ENCODE measurements at regions not wholly inside any gene's neighbourhood (a gene's known extent, or its start where the extent isn't known, plus 50 kb on each side); places are given as distances from the start of the nearest gene placed in this dataset.

DNA sequence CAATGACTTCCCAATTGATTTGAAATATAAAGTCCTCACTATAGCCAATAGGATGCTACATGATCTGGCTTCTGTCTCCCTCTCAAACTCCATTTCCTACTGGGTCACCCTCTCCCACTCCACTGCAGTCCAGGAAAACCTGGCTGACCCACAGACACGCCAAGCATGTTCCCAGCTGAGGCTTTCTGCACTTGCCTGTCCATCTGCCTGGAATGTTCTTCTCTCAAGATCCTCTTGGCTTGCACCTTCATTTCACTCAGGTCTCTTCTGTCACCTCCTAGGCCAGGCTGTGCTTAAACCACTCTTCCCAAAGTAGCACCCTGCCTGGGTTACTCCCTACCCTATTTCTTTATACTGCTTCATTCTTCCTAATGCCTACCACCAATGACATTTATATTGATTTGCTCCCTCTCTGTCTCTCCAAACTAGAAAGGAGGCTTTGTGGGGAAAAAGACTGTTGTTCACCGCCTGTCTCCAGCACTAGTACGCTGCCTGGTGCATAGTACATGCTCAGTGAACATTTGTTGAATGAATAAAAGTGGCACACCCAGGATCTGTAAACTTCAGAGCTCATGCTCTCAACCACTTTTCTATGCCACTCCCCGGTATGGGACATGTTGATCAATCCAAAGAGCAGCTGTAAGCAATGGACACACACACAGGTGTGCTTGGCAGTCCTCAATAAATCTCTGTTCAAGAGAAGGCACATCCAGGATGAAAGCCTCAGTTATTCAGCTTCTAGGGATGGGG lies 261.3 kb downstream of the FOXO1 start:
- no peak for DNase-seq
- Histone ChIP-seq H3K36me3 (no peaks in the 10 kb centered on the region), H3K27me3 (no peaks in the 10 kb centered on the region), H3K4me1 (ENCODE audit: insufficient read depth) (peaks cover 13% of the 10 kb centered on the region), H3K9me3 (no peaks in the 10 kb centered on the region), H3K27ac (no peak overlapping the region), H3K4me3 (no peak overlapping the region)
- 96 to 97% (median 97%) methylated on average over 4 of the region's 4 CpGs for WGBS, 3 donors
- TF ChIP-seq POLR2A (IDR thresholded peaks at IDR 0.05) (no peak), EP300 (IDR thresholded peaks at IDR 0.05) (no peak)
- TF ChIP-seq, protein P1, sequence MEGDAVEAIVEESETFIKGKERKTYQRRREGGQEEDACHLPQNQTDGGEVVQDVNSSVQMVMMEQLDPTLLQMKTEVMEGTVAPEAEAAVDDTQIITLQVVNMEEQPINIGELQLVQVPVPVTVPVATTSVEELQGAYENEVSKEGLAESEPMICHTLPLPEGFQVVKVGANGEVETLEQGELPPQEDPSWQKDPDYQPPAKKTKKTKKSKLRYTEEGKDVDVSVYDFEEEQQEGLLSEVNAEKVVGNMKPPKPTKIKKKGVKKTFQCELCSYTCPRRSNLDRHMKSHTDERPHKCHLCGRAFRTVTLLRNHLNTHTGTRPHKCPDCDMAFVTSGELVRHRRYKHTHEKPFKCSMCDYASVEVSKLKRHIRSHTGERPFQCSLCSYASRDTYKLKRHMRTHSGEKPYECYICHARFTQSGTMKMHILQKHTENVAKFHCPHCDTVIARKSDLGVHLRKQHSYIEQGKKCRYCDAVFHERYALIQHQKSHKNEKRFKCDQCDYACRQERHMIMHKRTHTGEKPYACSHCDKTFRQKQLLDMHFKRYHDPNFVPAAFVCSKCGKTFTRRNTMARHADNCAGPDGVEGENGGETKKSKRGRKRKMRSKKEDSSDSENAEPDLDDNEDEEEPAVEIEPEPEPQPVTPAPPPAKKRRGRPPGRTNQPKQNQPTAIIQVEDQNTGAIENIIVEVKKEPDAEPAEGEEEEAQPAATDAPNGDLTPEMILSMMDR (IDR thresholded peaks at IDR 0.05): no peak
- intact Hi-C loops (cut with DNase I): loop anchor here in 3 of 4 donors (5.0 to 10.0 kb wide), 3 partner anchors 170 to 338 kb away; partner anchors contain the start of gene FOXO1 (in 2 of the 3)

DNA sequence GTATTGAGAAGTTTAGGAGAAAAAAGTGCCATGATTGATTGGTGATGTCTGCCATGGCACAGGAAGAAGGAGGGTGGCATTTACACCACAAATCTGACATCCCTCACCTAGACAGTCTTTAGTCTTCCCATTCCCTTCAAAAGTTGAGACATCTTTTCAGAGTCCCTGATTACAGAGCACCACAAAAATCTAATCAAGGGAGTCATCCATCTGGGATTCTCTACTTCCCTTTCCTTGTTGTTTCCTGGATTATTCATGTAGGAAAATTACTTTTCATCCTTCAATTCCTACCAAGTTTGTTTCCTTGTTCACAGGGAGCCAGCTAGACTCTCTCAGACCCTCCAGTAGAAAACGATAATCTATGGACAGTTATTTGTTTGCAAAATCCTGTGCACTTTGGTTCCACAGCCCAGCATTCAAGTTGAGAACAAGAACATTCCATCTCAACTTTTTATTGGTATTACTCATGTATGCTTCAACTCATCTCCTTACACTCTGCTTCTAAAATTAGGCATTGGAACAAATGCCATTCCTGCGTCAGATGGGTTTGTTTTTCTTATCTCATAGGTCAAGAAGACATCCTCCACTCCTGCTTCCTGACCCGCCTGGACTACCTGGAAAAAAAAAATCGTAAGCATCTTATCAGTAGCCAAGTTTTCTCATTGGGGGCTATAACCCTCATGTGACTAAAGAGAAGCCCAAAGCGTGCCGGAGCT lies 259.9 kb downstream of the FOXO1 start:
- H3K9me3 ChIP-seq: no peaks in the 10 kb centered on the region
- H3K27me3 ChIP-seq: no peaks in the 10 kb centered on the region
- no peak overlapping the region for H3K4me3 ChIP-seq
- WGBS, 3 donors: 53 to 63% (median 55%) methylated on average over 6 of the region's 6 CpGs
- no peak for TF ChIP-seq POLR2A (IDR thresholded peaks at IDR 0.05)
- TF ChIP-seq, protein P1 (IDR thresholded peaks at IDR 0.05): no peak
- TF ChIP-seq EP300 (IDR thresholded peaks at IDR 0.05): no peak
- no peak for DNase-seq
- H3K27ac ChIP-seq: no peak overlapping the region
- no peaks in the 10 kb centered on the region for H3K36me3 ChIP-seq
- intact Hi-C loops (cut with DNase I): loop anchor here in 2 of 4 donors (10.0 kb wide), 2 partner anchors 172 to 258 kb away; partner anchors contain the start of gene FOXO1 (in 2 of the 2)
- peaks cover 12% of the 10 kb centered on the region for H3K4me1 ChIP-seq (ENCODE audit: insufficient read depth)

DNA sequence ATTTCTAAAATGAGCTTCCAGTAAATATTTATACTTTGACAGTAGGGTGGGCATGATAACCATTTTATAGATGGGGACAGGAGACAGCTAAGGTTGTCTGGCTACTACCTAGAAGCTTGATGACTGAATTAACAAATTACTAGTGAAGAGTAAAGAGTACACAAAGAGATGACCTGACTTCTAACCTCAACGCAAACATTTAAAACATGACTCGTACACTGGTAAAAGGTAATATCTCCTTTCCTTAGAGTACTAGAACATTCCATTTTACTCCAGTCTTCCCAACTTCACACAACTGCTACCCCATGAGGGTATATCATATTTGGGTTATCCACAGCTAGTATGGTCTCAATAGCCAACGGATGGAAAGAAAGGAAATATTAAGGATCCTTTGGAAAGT lies 258.9 kb downstream of the FOXO1 start:
- intact Hi-C loops (cut with DNase I): loop anchor here in 2 of 4 donors (10.0 kb wide), 2 partner anchors 173 to 257 kb away; partner anchors contain the start of gene FOXO1 (in 2 of the 2)
- H3K9me3 ChIP-seq: no peaks in the 10 kb centered on the region
- DNase-seq: no peak
- no peaks in the 10 kb centered on the region for H3K27me3 ChIP-seq
- H3K4me3 ChIP-seq: no peak overlapping the region
- H3K27ac ChIP-seq: no peak overlapping the region
- no peaks in the 10 kb centered on the region for H3K36me3 ChIP-seq
- 95 to 97% (median 97%) methylated on average over 3 of the region's 3 CpGs for WGBS, 3 donors
- TF ChIP-seq, protein P1 (IDR thresholded peaks at IDR 0.05): no peak
- no peak for TF ChIP-seq EP300 (IDR thresholded peaks at IDR 0.05)
- no peak for TF ChIP-seq POLR2A (IDR thresholded peaks at IDR 0.05)
- peaks cover 10% of the 10 kb centered on the region for H3K4me1 ChIP-seq (ENCODE audit: insufficient read depth)

DNA sequence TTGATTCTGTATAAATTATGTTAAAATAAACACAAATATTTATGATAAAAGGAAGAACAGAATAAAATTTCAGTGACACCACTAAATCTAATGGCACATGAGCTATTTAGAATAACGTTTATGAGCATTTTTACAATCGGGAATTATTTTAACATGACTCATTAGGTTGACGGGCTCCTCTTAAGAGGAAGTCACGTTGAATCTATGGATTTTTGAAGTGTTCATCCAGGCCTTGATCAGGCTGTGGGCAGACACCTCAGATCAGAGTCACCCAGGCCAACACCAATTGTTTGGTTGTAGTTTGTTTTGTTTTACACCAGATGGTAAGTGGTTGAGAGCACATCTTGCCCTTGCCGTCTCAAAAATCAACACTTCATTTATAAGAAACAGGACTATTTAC lies 257.8 kb downstream of the FOXO1 start:
- Histone ChIP-seq H3K4me3 (no peak overlapping the region), H3K27me3 (no peaks in the 10 kb centered on the region), H3K36me3 (no peaks in the 10 kb centered on the region), H3K4me1 (ENCODE audit: insufficient read depth) (peaks cover 2% of the 10 kb centered on the region), H3K9me3 (no peaks in the 10 kb centered on the region), H3K27ac (no peak overlapping the region)
- WGBS, 3 donors: 49 to 70% (median 66%) methylated on average over 5 of the region's 5 CpGs
- intact Hi-C loops (cut with DNase I): loop anchor here in 2 of 4 donors (10.0 kb wide), 2 partner anchors 174 to 256 kb away; partner anchors contain the start of gene FOXO1 (in 2 of the 2)
- TF ChIP-seq POLR2A (IDR thresholded peaks at IDR 0.05) (no peak), EP300 (IDR thresholded peaks at IDR 0.05) (no peak)
- TF ChIP-seq, protein P1 (IDR thresholded peaks at IDR 0.05): no peak
- DNase-seq: no peak
